Activated B cell treated with CpG ODN at 0.5 μM for 24 hours (primary cell): ENCODE measurements at regions not wholly inside any gene's neighbourhood (a gene's known extent, or its start where the extent isn't known, plus 50 kb on each side); places are given as distances from the start of the nearest gene placed in this dataset.

ENCODE experiments used
- ATAC-seq: fragments of 200-7000 bp; cut with Tn5 transposase; one replicate; pipeline ENCODE4 v1.10.0; 2021; ENCODE audit warnings: low read depth, mild to moderate bottlenecking, moderate library complexity
- CTCF ChIA-PET: fragments of 350-600 bp; sonication (Branson Sonifier 250); formaldehyde crosslinking; loops from one replicate; lab custom pipeline; 2021; ENCODE audit warnings: antibody characterized with exemption; lab: Charles Lee
- POLR2A ChIA-PET: fragments of 350-600 bp; sonication (Branson Sonifier 250); formaldehyde crosslinking; loops from one replicate; lab custom pipeline; 2021; ENCODE audit warnings: antibody characterized with exemption; lab: Charles Lee
- DNase-seq: peaks from one replicate; pipeline ENCODE4 v3.0.0; 2022
- H3K27ac Mint-ChIP-seq: one replicate; pipeline ENCODE4 v1.8.0; 2020; ENCODE audit warnings: mixed read lengths
- H3K27me3 Mint-ChIP-seq: one replicate; pipeline ENCODE4 v1.8.0; 2021; ENCODE audit warnings: mixed read lengths
- H3K36me3 Mint-ChIP-seq: one replicate; pipeline ENCODE4 v1.8.0; 2021; ENCODE audit warnings: low read depth, mixed read lengths
- H3K4me1 Mint-ChIP-seq: one replicate; pipeline ENCODE4 v1.8.0; 2021; ENCODE audit warnings: mixed read lengths
- H3K4me3 Mint-ChIP-seq: one replicate; pipeline ENCODE4 v1.8.0; 2020; ENCODE audit warnings: mild to moderate bottlenecking, mixed read lengths
- H3K9me3 Mint-ChIP-seq: one replicate; pipeline ENCODE4 v1.8.0; 2020; ENCODE audit warnings: mixed read lengths
- intact Hi-C: fragments of 100-400 bp; cut with micrococcal nuclease; formaldehyde crosslinking; loops from one replicate; pipeline ENCODE4 v1.15.1; 2024
- TF ChIP-seq, protein P1 (sequence below): fragments of 200-600 bp; IDR thresholded peaks from one replicate; pipeline ENCODE4 v1.8.0; 2022; ENCODE audit warnings: antibody characterized with exemption, mild to moderate bottlenecking

DNA sequence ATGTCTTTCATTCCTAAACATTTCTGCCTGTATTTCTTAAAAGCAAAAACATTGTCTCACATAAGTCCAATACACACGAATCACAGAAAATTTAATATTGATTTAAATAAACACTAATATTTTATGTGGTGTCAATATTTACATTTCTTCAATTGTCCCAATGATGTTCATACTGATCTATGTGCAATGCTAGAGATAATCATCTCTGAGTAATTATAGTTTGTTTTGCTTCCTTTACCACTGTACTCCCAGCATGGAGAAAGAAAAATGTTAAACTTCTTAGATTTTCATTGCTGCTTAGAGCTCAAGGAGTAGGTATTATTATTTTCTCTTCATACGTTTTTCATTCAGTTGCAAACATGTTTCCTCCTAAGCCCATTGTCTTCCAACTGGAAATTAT is 434.2 kb upstream of the PRR20A start:
- DNase-seq (no peak), ATAC-seq (no peak)
- H3K4me3 Mint-ChIP-seq, result no peak overlapping the region
- H3K36me3 Mint-ChIP-seq, result no peaks in the 10 kb centered on the region
- intact Hi-C loops, result no loop called here
- ChIA-PET CTCF (no interaction called here), POLR2A (no interaction called here)
- TF ChIP-seq, protein P1, sequence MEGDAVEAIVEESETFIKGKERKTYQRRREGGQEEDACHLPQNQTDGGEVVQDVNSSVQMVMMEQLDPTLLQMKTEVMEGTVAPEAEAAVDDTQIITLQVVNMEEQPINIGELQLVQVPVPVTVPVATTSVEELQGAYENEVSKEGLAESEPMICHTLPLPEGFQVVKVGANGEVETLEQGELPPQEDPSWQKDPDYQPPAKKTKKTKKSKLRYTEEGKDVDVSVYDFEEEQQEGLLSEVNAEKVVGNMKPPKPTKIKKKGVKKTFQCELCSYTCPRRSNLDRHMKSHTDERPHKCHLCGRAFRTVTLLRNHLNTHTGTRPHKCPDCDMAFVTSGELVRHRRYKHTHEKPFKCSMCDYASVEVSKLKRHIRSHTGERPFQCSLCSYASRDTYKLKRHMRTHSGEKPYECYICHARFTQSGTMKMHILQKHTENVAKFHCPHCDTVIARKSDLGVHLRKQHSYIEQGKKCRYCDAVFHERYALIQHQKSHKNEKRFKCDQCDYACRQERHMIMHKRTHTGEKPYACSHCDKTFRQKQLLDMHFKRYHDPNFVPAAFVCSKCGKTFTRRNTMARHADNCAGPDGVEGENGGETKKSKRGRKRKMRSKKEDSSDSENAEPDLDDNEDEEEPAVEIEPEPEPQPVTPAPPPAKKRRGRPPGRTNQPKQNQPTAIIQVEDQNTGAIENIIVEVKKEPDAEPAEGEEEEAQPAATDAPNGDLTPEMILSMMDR, result no peak
- H3K27ac Mint-ChIP-seq, result no peak overlapping the region
- no peaks in the 10 kb centered on the region for H3K27me3 Mint-ChIP-seq
- no peaks in the 10 kb centered on the region for H3K4me1 Mint-ChIP-seq
- H3K9me3 Mint-ChIP-seq, result peaks cover 9% of the 10 kb centered on the region

GRCh38 chr13:56713656-56714055 is 427.1 kb upstream of the PRR20A start:
- DNase-seq, result no peak
- TF ChIP-seq, protein P1, result no peak
- Mint-ChIP-seq H3K9me3 (peaks cover 4% of the 10 kb centered on the region), H3K4me1 (no peaks in the 10 kb centered on the region), H3K36me3 (no peaks in the 10 kb centered on the region), H3K27me3 (no peaks in the 10 kb centered on the region), H3K27ac (no peak overlapping the region), H3K4me3 (no peak overlapping the region)
- CTCF ChIA-PET, result no interaction called here
- intact Hi-C loops, result no loop called here
- POLR2A ChIA-PET, result no interaction called here
- ATAC-seq, result no peak

GRCh38 chr13:56718791-56719190 is 421.9 kb upstream of the PRR20A start:
- Mint-ChIP-seq H3K4me1 (no peaks in the 10 kb centered on the region), H3K27ac (no peak overlapping the region), H3K9me3 (peaks cover 2% of the 10 kb centered on the region), H3K36me3 (no peaks in the 10 kb centered on the region), H3K4me3 (no peak overlapping the region), H3K27me3 (no peaks in the 10 kb centered on the region)
- ChIA-PET CTCF (no interaction called here), POLR2A (no interaction called here)
- ATAC-seq (no peak), DNase-seq (no peak)
- intact Hi-C loops, result no loop called here
- TF ChIP-seq, protein P1, result no peak

GRCh38 chr13:56720841-56721240 is 419.9 kb upstream of the PRR20A start:
- no peaks in the 10 kb centered on the region for H3K4me1 Mint-ChIP-seq
- POLR2A ChIA-PET, result no interaction called here
- CTCF ChIA-PET, result no interaction called here

GRCh38 chr13:56735537-56735942 is 405.2 kb upstream of the PRR20A start:
- H3K27ac Mint-ChIP-seq, result no peak overlapping the region

More at GRCh38 chr13:56720841-56721240, 419.9 kb upstream of the PRR20A start:
- Mint-ChIP-seq H3K4me3 (no peak overlapping the region), H3K9me3 (peaks cover 2% of the 10 kb centered on the region), H3K27ac (no peak overlapping the region), H3K27me3 (no peaks in the 10 kb centered on the region), H3K36me3 (no peaks in the 10 kb centered on the region)
- TF ChIP-seq, protein P1, result no peak
- DNase-seq (no peak), ATAC-seq (no peak)
- intact Hi-C loops, result no loop called here

More at GRCh38 chr13:56735537-56735942, 405.2 kb upstream of the PRR20A start:
- Mint-ChIP-seq H3K27me3 (no peaks in the 10 kb centered on the region), H3K4me3 (no peak overlapping the region), H3K9me3 (peaks cover 12% of the 10 kb centered on the region), H3K36me3 (no peaks in the 10 kb centered on the region), H3K4me1 (no peaks in the 10 kb centered on the region)
- intact Hi-C loops, result no loop called here
- DNase-seq (no peak), ATAC-seq (no peak)
- ChIA-PET CTCF (no interaction called here), POLR2A (no interaction called here)
- TF ChIP-seq, protein P1, result no peak
